ENCODE measurements at regions not wholly inside any gene's neighbourhood (a gene's known extent, or its start where the extent isn't known, plus 50 kb on each side); places are given as distances from the start of the nearest gene placed in this dataset.
"Not testable (repeated sequence)": the region's sequence is repeated elsewhere in the genome, so short reads cannot be mapped to it uniquely, and the experiment has no call there.

DNA sequence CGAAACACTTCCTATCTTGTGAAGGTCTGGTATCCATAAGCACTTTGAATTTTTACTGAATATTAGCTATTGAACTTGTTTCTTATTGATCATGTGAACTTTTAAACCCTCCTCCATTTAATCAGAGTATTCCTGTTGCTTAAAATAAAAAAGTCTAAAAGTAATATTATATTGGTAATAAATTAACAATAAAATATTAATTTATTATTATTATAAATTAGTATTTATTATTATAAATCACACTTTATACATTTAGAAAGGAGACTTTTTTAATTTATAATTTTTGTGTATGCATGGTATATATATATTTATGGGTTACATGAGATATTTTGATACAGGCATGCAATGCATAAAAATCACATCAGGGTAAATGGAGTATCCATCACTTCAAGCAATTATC is 295.4 kb upstream of the NETO1 start:
- no peak for DNase-seq

DNA sequence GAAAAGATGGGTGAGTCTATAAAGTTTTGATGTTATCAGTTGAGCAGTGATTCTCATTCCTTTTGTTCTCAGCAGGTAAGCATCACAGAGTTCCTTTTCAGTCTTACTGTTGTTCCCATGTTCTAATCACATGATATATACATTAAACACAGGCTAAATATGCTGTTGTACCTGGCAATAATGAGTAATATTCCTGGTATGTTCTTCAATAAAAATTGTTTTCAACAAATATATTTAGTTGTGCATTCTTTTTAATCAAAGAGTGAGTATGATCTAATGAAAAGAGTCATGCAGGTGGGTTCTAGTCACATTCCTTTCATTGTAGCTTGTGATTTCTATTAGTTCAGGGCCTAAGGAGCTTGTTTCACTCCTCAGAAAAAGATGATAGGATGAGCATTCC is 288.3 kb upstream of the NETO1 start:
- no peak for DNase-seq

DNA sequence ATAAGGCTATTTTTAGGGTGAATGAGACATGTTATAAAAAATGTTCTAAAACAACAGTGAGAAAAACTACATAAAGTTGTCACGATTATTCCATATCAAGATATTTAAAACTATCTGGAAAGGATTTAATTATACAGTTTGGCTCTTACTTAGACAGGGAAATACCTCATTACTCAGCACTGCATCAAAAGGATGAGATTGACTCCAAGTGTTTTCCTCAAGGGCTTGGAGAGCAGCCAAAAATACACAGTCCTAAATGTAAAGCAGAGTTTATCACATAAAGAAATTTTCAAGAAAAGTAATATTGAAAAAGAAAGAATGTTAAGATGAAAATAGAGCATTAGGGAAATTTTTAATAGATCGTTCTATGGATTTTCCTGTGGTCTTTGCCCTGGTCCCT is 285.5 kb upstream of the NETO1 start:
- DNase-seq, result no peak

DNA sequence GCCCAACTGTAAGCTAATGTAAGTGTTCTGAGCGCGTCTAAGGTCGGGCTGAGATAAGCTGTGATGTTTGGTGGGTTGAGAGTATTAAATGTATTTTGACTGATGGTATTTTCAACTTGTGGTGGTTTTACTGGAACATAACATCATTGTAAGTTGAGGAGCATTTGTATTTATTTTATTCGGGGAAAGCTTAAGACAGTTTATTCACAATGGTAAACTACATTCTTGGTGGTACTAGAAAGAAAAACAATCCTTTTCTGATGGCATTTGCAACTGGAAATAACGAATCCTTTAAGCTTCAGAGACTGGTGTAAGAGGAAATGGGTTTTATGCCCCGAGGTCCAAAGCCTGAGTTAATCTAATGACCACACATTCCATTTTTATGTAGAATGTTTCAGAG is 283.3 kb upstream of the NETO1 start:
- no peak for DNase-seq

DNA sequence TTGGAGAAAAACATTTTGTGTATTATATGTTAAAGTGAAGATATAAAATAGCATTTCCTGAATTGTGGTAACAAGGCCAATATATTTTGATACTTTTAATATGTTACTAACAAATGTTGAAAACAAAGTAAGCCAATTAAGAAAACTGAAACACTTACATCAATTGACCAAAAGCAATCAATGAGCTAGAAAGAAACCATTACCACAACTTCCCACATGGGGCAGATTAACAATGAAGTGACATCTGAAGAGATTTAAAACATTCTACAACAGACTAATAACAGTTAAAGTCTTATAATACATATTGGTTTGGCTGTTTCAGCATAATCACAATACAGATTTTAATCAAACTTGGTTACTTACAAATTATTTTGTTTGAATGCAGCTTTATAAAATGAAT is 282.4 kb upstream of the NETO1 start:
- no peak for DNase-seq

DNA sequence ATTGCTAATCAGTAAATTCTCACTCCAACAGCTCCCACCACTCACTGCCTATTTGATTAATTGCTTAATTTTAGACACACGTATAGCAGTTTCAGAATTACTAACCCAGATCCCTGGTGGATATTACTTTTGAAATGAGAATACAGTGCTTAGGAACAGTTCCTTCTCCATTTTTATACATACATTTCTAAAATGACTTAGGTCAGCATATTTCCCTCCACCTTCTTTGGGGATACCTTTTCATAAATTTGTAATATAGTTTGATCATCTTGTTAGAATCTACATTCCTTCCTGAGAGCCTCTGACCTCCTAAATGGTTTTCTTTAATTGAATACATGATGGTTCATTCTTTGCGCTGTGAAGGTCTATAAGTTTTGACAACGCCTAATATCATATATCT is 279.8 kb upstream of the NETO1 start:
- DNase-seq, result no peak

DNA sequence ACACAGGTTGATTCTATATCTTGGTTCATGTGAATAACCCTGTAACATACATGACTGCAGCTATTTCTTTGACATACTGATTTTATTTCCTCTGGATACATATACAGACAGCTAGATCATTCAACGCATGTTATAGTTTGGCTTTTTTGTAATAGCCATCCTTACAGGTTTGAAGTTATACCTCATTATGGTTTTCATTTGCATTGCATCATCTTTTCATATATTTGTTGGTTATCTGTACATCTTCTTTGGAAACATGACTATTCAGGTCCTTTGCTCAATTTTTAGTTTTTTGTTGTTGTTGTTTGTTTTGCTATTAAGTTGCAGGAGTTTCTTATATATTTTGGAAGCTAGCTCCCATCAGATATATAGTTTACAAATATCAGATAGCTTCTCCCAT is 276.2 kb upstream of the NETO1 start:
- no peak for DNase-seq

DNA sequence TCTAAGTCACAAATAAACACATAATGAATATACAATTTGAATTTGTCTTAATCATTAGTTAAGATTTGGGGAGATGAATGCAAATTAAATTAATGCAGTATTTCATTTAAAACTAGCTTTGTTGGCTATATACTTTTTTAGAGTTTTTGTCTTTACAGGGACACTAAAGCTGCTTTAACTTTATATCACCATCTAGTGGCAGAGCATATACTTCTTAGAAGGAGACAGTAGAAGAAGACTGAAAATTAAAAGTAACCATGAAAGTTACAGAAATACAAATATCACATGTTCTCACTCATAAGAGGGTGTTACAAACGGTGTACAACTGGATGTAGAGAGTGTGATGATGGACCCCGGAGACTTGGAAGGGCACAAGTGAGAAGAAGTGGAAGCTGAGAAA is 268.3 kb upstream of the NETO1 start:
- DNase-seq, result no peak

DNA sequence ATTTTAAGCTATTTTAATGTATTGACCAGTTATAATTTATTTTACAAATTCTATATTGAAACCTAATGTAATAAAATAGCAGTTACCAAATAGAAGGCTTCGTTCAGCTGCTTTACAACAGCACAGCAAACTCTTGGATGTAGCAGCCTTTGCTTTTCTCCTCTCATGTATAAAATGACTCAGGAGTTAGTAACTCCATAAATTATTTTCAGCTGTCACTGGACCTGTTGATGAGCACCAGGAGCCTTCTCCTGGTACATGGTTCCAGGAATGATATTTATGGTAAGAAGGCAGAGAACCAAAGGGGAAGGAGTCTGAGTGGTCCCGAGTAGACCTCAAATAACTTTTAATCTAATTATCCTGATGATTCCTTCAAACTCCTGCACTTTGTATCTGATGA is 256.4 kb upstream of the NETO1 start:
- DNase-seq, result no peak

DNA sequence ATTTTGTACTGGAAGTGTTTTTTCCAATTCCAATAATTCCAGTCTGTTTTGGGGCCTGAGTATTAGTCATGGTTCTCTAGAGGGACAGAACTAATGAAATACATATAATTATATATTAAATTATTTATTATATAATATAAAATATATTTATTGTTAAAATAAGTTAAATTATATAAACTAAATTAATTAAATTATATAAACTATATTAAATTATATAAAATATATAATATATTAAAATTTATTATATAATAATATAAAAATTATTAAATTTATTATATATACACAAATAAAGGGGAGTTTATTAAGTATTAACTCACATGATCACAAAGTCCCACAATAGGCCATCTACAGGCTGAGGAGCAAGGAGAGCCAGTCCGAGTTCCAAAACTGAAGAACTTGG is 253.4 kb upstream of the NETO1 start:
- no peak for DNase-seq

DNA sequence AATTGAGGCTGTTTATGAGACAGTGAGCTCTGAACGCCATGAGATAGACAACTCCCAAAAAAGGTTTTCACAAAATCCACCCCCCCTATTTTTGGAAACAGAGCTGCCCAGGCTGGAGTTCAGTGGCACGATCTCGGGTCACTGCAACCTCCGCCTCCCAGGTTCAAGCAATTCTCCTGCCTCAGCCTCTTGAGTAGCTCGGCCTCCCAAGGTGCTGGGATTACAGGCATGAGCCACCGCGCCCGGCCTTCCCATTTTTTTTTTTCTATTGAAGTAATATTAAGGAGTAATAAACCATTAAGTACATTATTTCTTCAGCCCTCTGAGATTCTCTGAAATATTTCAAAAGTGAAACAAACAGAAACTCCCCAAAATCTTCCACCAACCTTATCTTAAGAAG is 252.8 kb upstream of the NETO1 start:
- no peak for DNase-seq

DNA sequence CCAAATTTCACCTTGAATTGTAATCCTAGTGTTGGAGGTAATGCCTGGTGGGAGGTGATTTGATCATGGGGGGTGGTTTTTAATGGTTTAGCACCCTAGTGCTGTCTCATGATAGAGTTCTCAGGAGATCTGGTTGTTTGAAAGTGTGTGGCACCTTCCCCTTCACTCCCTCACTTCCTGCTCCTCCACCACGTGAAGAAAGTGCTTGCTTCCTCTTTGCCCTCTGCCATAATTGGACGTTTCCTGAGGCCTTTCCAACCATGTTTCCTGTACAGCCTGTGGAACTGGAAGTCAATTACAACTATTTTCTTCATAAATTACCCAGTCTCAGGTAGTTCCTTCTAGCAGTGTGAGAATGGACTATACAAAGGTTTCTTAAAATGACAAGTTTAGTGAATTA is 251.8 kb upstream of the NETO1 start:
- no peak for DNase-seq

DNA sequence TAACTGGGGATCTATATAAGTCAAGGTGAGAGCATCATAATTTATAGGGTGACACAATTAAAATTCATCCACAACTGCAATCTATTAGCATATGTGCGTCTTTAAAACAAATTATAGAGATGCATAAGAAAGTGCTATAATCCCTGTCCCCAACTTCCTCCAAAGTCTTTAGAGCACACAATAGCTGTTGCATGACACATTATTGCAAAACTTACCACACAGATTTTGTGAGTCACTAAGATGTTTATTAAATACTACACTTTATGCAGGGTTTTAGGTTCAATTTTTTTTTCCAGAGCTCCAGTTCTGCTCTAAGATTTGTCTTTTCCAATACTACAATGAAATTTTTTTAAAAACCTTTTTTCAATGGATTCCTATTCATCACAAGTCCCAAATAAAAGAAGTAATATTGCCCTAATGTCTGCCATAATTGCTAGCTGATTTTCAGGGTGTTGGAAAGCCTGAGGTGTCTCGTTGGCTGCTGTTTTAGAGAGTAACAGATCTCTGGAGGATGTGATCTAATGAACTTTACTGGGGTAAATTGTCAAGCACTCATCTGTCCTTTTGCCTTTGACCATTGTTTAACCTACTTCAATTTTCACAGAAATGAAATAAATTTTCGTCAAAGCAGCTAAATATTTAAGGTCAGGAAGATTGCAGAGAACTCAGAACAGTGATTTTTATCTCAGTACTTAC is 250.5 kb upstream of the NETO1 start:
- DNase-seq, result no peak

DNA sequence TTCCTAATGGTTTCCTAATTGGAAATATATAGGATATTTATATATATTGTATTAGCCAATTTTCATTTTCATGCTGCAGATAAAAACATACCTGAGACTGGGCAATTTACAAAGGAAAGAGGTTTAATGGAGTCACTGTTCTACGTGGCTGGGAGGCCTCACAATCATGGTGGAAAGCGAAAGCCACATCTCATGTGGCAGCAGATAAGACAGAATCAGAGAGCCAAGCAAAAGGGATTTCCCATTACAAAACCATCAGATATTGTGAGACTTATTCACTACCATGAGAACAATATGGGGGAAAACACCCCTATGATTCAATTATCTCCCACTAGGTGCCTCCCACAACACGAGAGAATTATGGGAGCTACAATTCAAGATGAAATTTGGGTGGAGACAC is 242.5 kb upstream of the NETO1 start:
- DNase-seq, result no peak

DNA sequence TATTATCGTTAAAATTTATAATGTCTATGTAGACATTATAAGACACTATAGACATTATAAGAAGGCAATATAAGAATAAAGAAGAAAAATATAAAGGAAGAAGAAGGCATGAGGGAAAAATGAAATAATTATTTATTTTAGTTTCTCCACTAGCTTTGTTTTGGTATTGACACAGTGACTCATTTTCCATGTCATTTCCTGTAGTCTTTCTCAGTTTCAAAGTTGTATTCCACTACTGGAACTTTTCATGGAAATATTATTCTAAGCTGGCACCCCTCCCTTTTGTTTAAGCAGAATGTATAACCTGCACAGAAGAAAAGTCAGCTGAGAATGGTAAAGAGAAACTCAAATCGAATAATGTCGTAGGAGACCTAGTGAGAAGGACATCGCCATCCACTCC is 234.2 kb upstream of the NETO1 start:
- DNase-seq, result no peak

DNA sequence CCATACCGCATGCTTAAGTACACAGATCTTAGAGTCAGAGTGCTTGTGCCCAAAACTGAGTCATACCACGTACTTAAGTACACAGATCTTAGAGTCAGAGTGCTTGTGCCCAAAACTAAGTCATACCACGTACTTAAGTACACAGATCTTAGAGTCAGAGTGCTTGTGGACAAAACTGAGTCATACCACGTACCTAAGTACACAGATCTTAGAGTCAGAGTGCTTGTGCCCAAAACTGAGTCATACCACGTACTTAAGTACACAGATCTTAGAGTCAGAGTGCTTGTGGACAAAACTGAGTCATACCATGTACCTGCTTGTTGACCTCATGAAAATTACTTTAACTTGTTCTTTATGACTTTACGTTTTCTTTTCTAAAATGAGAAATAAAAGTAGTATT is 233.7 kb upstream of the NETO1 start:
- DNase-seq, result not testable (repeated sequence)

DNA sequence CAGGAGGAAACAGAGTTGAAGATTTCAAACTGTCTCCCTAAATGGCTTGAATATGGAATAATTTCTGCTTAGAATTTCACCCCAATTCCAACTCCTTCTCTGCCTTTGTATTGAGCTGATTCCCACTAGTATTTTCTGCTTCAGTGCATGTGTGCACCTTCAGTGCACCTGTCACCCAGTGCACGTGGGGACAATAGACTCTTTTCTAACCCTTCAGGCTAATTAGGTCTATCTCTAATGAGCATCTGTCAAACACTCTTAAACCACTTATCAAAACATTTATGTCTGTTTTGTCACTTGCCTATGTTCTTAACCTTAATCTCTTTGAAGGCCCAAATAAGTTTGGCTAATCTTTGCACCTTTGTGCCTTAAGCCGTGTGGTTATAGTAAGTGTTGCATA is 232.0 kb upstream of the NETO1 start:
- DNase-seq, result no peak

DNA sequence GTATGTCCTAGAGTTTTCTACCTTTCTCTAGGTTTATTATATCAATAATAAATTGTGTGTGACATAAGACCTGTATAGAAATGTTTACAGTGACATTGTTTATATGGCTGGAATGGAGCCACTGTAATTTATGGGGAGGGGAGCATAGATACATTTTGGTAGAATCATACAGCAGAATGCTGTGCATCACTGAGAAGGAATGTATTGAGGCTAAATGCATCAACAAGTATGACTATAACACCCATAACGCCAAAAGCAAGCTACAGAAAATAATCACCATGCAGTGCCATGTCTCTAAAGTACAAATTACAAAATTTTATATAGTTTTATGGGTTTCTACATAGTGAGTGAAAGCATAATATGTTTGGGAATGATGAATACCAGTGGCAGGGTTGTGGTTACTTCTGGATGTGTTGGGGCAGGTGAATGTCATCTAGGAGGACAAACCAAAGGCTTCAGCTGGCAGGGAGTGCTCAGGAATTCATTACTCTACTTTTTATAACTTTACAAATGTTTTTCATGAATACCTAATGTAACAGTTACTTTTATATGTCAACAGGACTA is 226.0 kb upstream of the NETO1 start:
- DNase-seq, result no peak

DNA sequence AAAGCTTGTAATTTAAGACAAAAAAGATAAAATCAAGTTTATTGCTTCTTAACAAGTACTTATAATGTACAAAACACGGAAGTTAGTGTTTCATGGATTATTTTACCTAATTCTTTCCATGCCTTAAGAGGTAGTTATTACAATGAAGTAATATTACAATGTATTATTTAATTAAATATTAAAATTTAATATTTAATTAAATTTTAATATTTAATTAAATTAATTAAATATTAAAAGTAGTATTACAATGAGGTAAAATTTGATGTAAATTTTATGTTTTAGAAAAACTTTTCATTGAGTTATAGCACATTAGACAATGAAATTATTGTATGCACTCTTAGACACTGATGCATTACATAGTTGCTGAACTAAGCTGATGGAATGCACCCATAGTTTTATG is 220.7 kb upstream of the NETO1 start:
- DNase-seq, result no peak

DNA sequence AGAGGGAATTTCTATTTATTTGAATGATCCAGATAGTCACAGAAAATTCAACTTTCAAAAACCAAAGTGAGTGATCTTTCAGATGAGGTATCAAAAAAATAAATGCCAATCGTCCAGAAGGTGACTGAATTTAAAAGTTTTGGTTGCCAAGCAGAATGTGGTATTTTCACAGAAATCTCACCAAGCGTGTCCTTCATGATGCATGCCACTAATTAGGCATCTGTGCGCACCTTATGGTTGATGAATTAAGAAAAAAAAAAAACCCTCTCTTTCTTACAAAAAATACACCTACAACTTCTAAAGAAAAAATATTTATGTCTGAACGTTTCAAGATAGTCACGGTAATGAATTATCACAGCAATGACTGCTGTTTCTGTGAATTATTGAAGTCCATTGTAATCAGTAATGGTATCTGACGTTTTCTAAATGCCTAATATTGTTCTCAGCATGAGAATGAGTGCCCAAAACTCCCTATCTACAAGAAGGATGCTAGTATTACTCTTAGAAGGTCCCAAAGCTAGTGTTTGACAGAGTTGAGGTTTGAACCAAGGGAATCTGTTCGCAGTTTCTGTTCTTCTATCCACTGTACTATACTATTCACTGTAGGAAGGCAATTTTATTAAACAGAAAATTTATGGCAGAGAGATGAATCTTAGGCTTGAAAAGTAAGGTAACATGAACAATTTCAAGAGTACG is 219.6 kb upstream of the NETO1 start:
- DNase-seq, result no peak

DNA sequence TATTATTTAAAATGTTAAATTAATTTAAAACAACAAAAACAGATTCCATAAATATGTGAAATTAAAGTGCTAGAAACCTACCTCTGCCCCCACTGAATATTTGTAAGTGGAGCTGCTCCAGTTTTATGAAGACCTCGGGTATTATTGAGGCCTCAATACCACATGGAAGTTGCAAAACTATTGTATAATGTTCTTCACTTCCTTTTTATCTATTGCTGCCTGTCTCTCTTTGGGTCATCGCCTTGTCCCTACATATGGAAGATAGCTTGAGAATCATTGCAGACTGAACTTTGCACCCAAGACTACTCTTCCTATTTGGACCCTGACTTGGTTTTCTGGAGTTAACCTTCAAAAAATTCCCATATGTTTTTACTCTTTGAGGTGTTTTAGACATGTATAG is 212.1 kb upstream of the NETO1 start:
- DNase-seq, result no peak

DNA sequence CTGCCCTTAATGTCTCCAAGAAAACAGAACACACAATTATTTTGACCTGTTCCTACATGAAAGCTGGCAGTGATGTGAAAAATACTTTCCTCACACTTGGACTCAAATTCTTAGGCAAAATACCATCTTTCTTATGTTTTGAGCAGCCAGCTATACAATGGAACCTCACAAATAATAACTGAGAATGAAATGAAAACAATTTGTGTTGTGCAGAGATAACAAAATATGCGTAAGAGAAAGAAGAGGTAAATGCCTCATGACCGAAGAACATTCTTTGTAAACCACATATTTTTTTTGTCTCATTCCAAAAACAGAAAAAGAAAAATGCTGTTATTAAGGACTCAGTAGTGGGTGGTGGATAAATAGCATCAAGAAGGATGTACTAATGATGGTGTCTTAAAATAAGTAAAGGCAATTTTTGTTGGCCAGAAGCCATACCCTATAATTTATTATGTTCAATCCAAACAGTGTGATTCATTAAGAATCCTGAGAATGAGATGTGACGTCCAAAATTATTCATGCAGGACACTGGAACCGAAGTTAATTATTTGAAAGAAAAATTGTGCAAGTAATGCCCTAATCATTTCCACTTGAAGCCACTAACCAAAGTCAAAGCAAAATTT is 193.0 kb upstream of the NETO1 start:
- DNase-seq, result no peak

DNA sequence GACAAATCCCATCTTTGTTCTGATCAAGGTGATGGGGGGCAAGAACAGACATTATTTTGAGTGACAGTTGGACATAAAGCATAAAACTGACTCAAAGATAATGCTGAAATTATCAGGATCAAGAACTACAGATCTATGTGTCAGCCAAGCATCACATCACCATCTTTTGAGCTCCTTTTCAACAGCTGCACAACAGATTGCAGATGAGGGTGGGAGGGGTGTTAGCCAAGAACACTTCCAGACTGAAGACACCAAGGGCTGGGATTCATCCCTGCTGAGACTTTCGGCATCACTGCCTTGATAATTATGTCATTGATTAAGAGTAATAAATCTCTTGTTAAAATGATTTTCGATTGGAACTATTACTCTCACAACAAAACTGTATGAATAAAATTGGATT is 191.5 kb upstream of the NETO1 start:
- DNase-seq, result no peak

DNA sequence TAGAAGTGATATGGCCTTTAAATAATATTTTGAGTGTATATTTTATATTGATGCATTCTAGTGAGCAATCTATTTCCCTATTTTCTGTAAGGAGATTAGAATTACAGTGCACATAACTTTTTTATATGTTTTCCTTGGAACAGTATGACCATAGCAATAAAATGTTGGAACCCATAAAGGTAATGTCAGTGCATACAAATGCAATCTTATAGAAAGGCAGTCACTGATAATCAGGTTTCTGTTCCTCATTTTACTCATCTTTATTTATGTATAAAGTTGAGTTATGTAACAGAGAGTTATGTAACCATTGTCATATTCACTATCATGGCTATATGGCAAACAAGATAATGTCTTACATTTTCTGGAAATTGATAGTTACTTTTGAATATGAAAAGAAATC is 179.9 kb upstream of the NETO1 start:
- DNase-seq, result no peak

All from CD4-positive, alpha-beta T cell treated with Interferon gamma for 1 hour (primary cell).